ENCODE measurements at regions not wholly inside any gene's neighbourhood (a gene's known extent, or its start where the extent isn't known, plus 50 kb on each side); places are given as distances from the start of the nearest gene placed in this dataset.
A peak's percentile ranks its signal among the peaks of the same experiment; 100 is the strongest.

DNA sequence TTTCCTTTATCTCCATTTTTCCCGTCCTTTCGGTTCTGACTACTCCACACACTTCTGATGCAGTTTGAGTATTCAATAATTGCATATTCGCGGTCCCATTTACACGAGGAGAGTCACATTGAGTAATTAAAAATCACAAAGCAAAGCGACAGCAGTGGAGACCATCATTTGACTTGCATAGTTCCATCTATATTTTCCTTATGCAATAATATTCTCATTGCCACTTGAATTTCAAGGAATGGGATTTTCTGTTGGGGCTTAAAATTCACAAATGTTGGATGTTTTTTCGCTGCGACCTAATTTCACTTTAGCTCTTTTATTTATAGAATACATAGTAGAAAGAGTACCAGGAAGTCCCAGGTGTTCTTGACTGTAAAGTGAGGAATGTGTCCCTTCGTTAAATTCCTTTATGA lies 186.8 kb downstream of the ZEB2 start:
- DNase-seq = no peak

DNA sequence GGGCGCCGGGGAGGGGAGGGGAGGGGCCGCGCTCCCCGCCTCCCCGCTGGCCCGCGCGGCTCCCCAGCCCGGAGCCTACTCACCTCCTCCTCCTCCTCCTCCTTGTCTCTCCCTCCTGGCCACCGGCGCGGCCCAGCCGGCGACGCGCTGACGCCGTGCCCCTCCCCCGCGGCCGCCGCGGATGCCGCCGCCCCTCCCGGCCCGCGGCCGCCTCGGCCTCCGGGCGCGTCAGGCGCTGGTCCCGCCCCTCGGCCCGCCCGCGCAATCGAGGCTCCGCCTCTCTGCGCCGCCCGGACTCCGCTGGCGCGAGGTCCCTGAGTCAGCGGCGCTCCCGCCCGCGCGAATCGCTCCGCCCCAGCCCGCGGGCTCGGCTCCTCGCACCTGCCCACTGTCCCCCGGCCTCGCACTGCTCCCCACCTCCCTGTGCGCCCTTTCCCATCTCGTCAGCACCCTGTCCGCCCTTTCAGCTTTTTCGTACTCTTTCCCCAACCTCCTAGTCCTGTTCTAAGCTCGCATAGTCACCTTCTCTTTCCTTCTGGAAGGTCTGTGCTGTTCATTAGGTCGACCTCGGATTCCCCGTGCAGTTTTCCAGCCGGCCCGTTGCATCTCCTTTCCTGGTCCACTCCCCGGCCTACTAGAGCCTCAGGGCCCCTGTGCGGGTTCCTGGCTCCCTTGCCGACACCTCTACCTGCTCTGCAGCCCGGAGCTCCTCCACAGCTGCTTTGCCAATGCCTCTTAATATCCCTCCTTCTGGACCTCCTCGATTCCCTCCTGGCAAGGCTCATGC lies 187.4 kb downstream of the ZEB2 start:
- peak; percentile 81 for DNase-seq

DNA sequence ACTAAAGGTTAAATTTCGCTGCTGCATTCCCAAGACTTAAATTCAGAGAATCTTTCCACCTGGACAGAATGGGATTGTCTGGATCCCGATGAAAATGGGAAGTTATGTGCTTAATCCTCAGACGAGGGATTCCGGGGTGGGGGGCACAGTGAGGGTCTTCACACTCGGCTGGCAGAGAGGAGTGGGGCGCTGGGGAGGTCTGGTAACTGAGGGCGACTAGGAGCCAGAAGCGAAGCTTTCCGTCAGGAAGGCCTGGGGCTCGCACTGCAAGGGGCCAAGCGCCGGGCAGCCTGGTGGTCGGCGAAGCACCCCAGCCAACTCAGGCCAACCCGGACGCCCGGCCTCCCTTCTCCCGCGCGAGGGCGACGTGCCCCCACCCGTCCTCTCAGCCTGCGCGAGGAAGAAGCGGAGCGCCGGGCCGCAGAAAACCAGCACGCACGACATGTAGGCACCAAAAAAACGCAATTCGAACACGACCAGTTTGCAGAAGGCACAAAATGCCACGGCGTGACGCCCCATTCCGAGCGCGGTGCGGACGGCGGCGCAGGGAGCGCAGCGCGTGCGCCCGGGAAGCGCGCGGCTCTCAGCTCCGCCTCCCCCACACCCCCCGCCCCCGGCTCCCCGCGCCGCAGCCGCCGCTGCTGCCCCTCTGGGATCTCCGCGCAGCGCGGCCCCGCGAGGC lies 188.1 kb downstream of the ZEB2 start:
- no peak for DNase-seq

DNA sequence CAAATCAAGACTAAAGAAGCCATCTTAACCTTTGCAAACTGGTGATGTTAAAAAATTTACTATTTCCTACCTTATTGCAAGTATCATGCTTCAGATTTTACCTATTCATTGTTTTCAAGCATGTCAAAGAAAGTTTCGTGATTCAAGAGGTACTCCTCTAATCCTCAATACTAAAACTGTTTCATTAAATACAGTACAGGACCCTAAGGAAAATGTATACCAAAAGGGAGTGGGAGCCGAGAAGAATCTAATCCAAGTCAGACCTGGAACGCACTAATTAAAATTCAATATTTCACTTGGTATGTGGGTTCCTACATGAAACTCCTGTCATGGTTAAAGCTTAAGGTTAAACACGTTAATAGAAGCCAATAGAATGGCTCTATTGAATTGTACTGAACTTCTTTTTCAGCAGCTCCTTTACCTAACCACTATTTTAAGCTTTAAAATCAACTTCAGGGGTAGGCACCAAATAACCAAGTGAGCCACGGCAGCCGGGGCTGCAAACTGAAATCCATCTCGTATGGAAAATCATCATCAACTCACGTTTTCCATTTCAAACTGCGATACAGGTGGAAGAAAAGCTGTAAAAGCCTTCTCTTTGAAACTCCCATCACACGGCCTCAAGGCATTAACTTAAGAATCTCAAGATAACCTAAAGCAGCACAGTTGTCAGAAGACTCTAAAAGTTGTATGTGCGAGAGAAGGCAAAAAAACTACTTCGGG lies 188.8 kb downstream of the ZEB2 start:
- peak; percentile 16 for DNase-seq

DNA sequence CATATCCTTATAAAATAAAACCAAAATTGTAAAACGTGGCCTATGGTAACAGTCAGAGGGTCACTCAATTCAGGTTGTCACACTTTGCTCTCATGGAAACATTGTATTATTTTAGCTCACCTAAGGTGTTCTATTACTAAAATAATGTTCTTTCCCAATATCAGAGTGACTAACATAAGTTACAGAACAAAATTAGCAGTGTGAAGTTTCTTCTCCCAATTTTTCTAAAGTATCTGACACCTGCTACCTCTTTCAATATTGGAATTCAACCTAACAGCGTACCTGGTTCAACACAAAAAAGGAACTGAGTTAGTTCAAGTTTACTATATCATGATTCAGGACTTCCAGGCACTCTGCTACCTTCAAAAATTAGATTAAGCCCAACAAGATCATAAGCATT lies 190.4 kb downstream of the ZEB2 start:
- no peak for DNase-seq

DNA sequence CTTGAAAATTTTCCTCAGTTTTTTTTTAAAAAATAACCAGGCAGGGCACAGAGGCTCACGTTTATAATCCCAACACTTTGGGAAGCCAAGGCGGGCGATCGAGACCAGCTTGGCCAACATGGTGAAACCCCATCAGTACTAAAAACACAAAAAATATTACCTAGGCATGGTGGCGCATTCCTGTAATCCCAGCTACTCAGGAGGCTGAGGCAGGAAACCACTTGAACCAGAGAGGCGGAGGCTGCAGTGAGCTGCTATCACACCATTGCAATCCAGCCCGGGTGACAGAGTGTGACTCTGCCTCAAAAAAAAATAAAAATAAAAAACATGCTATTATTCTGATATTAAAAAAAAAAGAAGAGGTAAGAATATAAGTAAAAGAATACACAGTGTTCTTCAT lies 191.0 kb downstream of the ZEB2 start:
- no peak for DNase-seq

DNA sequence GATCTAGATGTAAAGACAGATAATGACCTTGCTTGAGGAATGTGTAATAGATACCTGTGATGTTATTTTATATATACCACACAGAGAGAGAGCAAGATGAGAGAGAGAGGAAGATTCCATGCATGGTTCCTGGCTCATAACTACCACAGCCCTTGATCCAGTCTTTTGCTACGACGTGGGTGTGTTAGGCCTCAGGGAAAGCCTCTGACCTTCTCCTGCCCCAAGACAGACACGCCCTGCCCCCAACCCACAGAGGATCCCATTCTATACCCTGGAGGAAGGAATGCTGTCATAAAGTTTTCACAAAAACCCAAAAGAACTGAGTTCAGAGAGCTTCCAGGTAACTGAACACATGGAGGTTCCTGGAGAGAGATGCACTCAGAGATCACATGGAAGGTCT lies 193.1 kb downstream of the ZEB2 start:
- no peak for DNase-seq

DNA sequence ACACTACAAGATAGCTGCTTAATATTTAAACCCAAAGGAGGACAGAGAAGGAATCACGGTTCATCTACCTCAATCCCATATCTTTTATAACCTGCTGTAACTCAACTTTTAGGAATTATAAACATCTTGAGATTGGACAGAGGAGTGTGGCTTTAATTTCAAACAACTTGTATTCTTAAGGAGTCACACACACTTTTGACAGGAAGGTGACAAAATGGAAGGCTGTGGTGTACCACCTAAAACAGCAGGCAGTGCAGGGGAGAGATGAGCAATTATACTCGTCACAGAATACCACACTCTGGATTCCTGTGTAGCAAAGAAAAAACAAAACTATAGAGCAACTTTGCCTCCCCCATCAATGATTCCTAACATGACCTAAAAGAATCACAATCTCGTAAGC lies 194.8 kb downstream of the ZEB2 start:
- peak; percentile 16 for DNase-seq

DNA sequence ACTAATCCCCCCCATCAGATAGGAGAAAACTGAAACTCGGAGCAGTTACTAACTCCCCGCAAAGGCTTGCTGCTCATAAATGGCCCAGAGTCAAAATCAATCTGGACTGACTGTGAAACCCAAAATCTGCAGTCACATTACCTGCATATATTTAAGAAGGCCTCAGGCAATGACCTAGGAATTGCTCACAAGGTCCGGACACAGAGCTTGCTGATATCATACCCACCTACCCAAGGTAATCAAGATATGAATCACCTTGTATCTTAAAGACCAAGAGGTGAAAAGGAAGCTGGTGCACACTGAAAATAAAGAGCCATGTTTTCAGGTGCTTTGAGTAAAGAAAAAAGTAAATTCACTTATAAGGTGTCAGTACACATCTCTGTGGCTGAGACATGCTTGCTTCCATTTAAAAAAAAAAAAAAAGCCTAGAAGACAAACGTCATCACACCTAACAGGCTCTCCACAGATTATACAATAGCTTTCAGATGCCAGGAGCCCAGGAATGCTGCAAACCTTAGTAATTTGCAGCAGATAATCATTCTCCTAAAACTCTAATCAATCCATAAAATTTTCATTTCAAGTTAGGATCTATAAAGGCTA lies 195.4 kb downstream of the ZEB2 start:
- DNase-seq = no peak

DNA sequence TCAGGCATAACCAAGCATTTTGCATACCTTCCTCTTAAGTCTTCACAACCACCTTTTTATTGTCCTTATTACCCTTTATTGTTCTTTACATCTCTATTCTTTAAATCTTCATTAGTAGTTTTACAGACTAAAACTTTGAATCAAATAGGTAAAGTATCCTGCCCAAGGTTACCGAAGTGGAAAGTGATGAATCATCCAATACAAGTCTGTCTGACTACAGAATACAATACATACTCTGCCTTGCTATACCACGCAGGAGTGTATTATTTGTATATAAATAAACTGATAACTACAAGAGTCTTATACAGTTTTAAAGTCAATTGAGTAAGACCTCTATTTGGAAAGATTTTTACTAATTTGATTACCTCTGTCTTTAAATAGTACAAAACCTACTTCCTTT lies 196.0 kb downstream of the ZEB2 start:
- no peak for DNase-seq

DNA sequence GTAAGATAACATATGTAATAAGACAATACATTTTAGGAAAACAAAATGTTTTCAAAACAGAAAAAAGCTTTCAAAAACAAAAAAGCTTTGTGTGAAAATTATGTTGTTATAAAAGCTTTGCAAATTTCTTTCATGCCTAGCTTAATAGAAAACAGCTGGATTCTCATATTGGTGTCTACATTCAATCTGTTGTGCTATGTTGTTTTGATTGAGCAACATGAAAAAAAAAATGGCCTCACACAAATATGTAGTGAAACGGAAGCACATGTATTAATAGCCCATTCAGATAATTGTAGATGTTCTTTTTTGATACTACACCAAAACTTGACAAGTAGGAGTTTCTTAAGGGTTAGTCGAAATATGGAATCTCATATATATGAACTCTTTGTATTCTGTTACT lies 197.5 kb downstream of the ZEB2 start:
- no peak for DNase-seq

DNA sequence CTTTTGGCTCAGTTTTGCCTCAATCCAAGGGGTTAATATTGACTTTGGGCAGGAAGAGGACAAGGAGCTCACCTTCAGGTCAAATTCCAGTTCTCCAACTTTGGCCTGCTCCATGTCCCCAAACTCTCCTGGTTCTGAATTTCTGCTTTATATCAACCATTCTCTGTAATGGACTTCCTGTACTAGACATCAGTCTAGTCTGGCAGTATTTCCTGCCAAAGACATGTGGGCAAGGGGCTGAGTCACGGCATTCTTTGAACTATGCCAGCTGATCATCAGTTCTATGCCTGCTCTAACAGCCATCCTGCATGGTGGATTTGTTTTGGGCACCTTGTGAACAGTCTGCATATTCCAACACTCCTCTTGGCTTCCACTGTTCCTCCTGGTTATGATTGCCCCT lies 199.4 kb downstream of the ZEB2 start:
- peak; percentile 56 for DNase-seq

DNA sequence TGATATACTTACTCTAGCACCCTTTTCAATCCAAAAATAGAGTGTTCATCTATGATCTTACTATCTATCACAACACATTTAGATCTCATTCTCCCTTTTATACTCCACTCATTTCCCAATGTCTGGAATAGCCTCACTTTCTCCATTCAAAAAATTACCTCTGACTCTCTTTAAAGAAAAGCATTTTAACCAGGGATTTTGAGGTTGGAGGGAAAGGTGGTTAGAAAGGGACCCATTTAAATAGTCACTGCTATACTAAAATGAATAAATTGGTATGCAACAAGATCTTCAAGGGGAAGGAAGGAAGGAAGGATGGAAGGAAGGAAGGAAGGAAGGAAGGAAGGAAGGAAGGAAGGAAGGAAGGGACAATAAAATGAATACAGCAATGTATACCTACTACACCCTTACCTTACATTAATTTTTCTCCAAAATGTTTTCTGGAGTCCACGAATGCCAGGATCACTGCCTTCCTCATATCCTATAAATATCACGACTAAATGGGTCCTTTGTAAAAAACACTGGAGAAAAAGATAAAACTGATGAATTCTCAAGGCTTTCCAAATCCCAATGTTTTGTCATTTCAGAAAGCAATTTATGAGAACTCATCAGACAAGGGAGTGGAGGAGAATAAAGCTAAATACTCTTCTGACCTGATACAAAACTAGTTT lies 202.7 kb downstream of the ZEB2 start:
- no peak for DNase-seq

DNA sequence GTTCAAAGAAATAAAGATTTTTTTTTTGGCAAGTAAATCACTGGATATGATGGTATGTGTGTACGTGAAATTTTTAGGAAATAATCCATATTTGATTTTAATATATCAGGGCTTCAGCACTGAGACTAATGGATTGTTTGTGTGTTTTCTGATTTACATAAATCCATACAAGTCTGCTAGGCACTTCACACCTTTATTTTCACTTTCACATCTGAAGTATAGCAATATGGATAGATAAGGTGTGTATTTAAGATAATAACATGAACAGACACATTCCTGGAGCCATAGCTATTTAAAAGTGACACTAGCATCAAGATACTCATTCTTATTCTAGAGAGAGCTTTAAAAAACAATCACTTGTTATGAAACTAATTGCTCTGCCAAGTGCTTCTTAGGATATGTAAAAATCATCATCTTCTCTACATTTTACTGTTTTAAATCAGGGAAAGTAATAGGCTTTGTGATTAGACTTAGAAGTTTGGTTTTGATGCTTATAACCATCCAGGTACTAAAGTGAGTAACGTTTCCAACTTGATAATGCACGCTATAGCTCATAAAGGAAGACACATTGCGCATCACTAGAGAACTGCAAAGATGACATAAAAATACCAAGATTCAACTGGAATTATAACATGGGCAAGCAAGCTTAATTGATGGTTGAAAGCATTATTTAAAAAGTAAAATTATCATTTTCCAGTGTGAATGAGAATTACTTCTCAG lies 208.9 kb downstream of the ZEB2 start:
- no peak for DNase-seq

DNA sequence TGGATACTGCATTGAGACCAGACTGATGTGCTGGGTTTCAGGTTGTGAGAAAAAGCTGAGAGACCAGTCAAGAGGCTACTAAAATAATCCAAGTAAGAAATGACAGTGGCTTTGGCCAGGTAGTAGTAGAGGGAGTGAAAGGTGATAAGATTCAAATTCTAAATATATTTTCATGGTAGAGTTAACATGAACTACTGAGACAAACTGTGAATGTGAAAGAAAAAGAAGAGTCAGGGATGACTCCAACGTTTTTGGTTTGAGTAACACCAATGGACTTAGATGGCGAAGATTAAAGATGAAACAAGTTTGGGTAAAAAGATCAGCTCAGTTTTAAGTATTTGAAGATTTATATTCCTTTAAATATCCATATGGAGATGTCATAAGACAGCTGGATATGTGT lies 209.4 kb downstream of the ZEB2 start:
- no peak for DNase-seq

DNA sequence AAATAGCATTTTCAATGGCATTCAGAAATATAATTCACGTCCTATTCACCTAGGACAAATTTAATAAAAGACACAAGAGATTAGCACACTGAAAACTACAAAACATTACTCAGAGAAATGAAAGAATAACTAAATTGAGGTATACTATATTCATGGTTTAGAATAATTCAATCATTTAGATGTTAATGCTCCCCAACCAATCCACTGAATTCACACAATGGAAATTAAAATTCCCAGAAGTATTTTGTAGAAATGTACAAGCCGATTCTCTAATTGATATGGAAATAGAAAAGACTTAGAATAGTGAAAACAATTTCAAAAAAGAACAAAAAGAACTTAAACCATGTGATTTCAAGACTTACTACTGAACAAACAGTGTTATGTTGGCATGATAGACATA lies 212.2 kb downstream of the ZEB2 start:
- DNase-seq = no peak

DNA sequence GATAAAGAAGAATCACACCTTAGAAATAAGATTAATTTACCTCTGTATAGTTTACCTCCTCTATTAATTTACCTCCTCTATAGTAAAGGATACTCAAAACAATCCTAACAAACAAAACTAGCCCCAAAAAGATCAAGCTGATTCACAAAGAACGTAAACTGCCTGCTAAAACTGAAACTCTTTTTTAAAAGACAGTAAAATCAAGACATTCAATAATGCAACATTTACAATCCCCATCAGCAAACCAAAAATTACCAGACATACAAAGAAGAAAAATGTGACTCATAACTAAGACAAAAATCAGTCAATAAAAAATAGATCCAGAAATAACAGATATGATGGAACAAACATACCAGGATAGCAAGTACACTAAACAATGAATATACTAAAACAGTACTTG lies 215.7 kb downstream of the ZEB2 start:
- no peak for DNase-seq

DNA sequence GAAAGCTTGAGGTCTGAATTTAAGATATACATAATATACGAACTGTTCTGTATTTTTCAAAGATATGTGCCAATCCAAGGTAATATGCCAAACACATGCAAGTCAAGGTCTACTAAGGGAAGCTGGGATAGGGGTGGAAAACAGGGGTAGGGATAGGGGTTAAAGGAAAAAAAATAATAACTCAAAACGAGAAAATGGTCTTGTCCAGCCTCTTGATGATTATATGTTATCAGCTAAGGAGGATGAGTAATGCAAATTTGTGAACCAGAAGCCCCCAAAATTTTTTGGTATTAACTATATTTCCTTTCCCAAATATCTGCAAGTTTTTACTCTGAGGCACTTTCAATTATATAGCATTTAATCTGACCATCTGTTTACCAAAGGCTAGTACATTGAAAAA lies 219.3 kb downstream of the ZEB2 start:
- no peak for DNase-seq

DNA sequence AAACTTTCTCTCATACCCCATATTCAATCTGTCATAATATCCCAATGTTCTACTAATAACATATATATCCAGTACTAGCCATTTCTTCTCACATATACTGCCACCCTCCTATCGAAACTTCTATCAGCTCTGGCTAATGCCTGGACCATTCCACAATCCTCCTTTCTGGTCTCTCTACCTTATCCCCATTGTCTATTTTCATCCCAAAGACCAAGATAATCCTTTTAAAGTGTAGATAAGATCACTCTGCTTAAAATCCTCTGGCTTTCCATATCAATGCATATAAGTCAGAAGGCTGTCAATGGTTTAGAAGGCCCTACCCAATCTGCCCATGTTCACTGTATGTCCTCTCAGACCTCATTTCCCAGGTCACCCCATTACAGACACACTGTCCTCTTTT lies 229.6 kb downstream of the ZEB2 start:
- no peak for DNase-seq

DNA sequence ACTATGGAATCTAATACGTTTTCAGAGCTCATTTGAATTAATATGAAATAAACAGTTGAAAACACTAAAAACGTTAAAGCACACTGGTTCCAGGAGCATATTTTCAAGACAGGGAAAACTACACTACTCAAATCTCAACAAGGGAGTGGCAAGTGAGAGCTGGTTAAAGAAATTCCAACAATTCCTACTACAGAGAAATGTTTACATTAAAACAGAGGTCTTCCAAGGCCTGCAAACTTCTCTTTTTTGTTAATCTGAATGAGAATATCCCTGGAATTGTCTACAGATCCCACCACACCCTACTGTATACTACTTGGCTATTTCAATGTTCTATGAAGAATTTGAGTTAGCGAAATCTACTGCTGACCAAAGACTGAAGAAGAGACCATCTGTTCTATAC lies 231.5 kb downstream of the ZEB2 start:
- DNase-seq = no peak

DNA sequence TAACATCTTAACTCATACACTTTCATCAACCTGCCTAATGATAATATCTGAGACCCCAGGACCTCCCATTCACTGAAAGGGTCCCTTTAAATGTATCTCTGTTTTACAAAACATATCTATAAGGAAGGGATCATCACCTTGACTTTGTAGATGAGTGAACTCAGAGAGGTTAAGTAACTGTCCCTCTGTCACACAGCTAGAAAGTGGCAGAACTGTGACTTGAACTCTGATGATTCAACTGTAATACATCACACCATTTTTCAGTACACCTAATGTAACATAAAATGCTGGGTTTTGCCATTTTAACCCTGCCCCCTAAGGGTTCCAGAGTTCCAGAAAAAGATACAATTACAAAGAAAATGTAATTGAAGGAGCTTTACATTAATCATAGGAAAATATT lies 234.6 kb downstream of the ZEB2 start:
- DNase-seq = no peak

DNA sequence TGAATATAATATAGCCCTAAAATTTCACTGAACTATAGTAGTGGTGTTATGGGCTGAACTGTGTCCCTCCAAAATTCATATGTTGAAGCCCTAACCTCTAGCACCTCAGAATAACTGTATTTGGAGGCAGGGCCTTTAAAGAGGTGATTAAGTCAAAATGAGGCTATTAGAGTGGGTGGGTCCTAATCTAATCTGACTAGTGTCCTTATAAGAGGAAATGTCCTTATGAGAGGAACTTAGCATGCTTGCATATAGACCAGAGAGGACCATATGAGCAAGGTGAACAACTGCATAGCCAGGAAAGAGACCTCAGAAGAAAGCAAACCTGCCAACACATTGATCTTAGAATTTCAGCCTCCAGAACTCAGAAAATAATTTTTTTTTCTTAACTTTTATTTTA lies 238.4 kb downstream of the ZEB2 start:
- no peak for DNase-seq

DNA sequence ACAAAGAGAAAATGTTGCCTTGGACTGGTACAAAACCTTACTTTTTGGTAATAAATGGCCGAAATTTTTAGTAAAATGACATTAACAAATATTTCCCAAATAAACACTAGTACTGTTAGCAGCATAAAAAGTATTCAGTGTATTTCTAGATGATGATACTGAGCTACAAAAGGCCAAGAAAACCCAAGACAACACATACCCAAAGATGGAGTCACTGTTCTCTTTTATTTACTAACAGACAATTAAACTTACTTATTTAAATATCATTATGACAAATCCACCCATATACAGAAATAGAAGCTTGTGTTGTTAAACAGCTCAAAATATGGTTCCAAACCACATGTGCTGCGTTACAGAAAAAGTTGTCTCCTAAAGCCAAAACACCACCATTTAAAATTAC lies 239.9 kb downstream of the ZEB2 start:
- no peak for DNase-seq

All from activated T-cell treated with anti-CD3 and anti-CD28 coated beads for 4 hours (primary cell).